Kidney epithelial cell (primary cell): ENCODE measurements at regions not wholly inside any gene's neighbourhood (a gene's known extent, or its start where the extent isn't known, plus 50 kb on each side); places are given as distances from the start of the nearest gene placed in this dataset.
A peak's percentile ranks its signal among the peaks of the same experiment; 100 is the strongest.
"Not testable (repeated sequence)": the region's sequence is repeated elsewhere in the genome, so short reads cannot be mapped to it uniquely, and the experiment has no call there.

ENCODE experiments used
- DNase-seq: peaks from one replicate; pipeline ENCODE4 v3.0.0-alpha.2; 2010; ENCODE audit warnings: low read depth
- H3K27me3 ChIP-seq: 2 replicates; pipeline ENCODE4 v1.6.0; 2011; ENCODE audit warnings: low read length; ENCODE audit not compliant: control insufficient read depth, insufficient read depth
- H3K36me3 ChIP-seq: 2 replicates; pipeline ENCODE4 v1.5.1; 2011; ENCODE audit warnings: low read length; ENCODE audit not compliant: control insufficient read depth, insufficient read depth
- H3K4me3 ChIP-seq: 2 replicates; pipeline ENCODE4 v1.5.1; 2011; ENCODE audit warnings: low read depth, mild to moderate bottlenecking, control low read depth, low read length
- TF ChIP-seq, protein P1 (sequence below): IDR thresholded peaks from 2 replicates; pipeline ENCODE4 v1.5.1; 2011; ENCODE audit warnings: mild to moderate bottlenecking, moderate library complexity, low read length, control low read depth, inconsistent platforms; ENCODE audit not compliant: insufficient read depth, poor library complexity, severe bottlenecking

DNA sequence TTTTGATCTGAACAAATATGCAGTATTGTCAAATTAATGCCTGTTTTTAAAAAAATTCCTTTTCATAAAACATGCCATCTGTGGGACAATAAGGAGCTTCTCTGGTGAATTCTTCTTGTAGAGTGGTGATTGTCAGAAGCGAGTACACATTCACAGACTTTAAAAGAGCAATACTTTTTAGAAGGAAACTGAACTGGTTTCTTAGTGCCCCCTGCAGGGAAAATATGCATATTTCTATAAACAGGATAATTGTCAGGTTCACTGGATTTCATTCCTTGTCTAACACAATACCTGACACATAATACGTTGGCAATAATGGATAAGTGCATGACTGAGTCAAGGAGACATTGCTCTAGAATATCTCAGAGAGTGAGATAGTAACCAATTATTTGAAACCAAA, 133.7 kb downstream of the KIF4B start:
- TF ChIP-seq, protein P1, sequence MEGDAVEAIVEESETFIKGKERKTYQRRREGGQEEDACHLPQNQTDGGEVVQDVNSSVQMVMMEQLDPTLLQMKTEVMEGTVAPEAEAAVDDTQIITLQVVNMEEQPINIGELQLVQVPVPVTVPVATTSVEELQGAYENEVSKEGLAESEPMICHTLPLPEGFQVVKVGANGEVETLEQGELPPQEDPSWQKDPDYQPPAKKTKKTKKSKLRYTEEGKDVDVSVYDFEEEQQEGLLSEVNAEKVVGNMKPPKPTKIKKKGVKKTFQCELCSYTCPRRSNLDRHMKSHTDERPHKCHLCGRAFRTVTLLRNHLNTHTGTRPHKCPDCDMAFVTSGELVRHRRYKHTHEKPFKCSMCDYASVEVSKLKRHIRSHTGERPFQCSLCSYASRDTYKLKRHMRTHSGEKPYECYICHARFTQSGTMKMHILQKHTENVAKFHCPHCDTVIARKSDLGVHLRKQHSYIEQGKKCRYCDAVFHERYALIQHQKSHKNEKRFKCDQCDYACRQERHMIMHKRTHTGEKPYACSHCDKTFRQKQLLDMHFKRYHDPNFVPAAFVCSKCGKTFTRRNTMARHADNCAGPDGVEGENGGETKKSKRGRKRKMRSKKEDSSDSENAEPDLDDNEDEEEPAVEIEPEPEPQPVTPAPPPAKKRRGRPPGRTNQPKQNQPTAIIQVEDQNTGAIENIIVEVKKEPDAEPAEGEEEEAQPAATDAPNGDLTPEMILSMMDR, result peak; percentile 26
- no peaks in the 10 kb centered on the region for H3K36me3 ChIP-seq
- no peak for DNase-seq
- H3K4me3 ChIP-seq, result no peak overlapping the region
- no peaks in the 10 kb centered on the region for H3K27me3 ChIP-seq

DNA sequence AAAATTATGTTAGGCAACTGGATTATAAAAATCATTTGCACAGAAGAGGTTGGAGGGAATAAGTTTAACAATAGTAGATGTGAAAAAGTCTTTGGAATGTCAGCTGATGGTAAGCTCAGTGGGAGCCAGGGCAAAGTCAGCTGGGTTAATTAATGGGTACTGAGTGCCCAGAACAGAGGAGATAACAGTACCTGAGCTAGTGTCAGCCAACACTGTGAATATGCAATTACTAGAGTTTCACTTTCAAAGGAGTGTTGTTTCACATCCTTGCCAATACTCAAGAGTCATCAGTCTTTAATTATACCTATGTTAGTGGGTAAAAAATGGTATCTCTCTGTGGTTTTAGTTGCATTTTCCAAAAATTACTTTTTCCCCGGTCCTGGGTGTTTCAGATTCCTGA, 135.1 kb downstream of the KIF4B start:
- TF ChIP-seq, protein P1, result no peak
- Histone ChIP-seq H3K4me3 (no peak overlapping the region), H3K27me3 (no peaks in the 10 kb centered on the region), H3K36me3 (no peaks in the 10 kb centered on the region)
- no peak for DNase-seq

DNA sequence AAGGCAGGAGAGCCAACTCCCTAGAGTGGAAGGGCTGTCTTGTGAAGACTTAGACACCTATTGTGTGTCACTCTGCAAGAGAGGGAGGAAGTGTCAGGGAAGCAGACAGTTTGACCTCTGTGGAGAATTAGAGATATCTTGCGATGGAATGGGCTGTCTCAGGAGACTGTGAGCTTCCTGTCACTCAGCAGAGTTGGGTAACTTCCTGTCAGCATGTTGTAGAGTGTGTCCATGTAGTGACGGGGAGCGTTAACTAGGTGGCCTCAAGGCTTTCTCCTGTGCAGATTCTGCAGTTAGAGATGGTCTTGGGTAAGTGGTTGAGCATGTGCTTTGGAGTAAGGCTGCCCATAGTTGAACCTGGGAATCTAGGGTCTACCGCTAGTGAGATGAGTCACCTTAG, 136.5 kb downstream of the KIF4B start:
- TF ChIP-seq, protein P1, result no peak
- no peak for DNase-seq

GRCh38 chr5:155154973-155155372, 141.4 kb downstream of the KIF4B start:
- TF ChIP-seq, protein P1, result no peak
- no peaks in the 10 kb centered on the region for H3K27me3 ChIP-seq
- no peak overlapping the region for H3K4me3 ChIP-seq
- no peak for DNase-seq
- no peaks in the 10 kb centered on the region for H3K36me3 ChIP-seq

More for the DNA sequence above, 136.5 kb downstream of the KIF4B start:
- no peak overlapping the region for H3K4me3 ChIP-seq
- H3K36me3 ChIP-seq, result no peaks in the 10 kb centered on the region
- H3K27me3 ChIP-seq, result no peaks in the 10 kb centered on the region

DNA sequence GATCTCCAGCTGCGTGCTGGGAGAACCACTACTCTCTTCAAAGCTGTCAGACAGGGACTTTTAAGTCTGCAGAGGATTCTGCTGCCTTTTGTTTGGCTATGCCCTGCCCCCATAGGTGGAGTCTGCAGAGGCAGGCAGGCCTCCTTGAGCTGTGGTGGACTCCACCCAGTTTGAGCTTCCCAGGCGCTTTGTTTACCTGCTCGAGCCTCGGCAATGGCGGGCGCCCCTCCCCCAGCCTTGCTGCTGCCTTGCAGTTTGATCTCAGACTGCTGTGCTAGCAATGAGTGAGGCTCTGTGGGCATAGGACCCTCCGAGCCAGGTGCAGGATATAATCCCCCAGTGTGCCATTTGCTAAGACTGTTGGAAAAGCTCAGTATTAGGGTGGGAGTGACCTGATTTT, 149.5 kb downstream of the KIF4B start:
- H3K27me3 ChIP-seq, H3K4me3 ChIP-seq, DNase-seq, H3K36me3 ChIP-seq: not testable (repeated sequence)

DNA sequence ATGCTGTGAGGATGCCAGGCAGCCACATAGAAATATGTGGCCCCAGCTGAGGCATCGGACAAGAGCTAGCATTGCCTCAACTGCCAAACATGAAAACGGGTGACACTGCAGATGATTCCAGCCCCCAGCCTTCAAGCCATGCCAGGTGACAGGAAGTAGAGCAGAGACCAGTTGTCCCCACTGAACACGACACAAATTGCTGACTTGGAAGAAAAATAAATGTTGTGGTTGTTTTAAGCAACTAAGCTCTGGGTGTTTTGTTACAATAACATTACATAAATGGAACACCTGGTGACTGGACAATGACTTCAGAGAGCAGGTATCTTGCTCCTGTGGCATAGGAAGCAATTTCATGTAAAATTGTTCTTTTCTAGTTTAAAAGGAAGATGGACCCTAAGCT, 154.2 kb downstream of the KIF4B start:
- no peak for DNase-seq
- Histone ChIP-seq H3K4me3 (no peak overlapping the region), H3K27me3 (no peaks in the 10 kb centered on the region), H3K36me3 (no peaks in the 10 kb centered on the region)
- TF ChIP-seq, protein P1, result no peak
